ENCODE measurements at regions not wholly inside any gene's neighbourhood (a gene's known extent, or its start where the extent isn't known, plus 50 kb on each side); places are given as distances from the start of the nearest gene placed in this dataset.

DNA sequence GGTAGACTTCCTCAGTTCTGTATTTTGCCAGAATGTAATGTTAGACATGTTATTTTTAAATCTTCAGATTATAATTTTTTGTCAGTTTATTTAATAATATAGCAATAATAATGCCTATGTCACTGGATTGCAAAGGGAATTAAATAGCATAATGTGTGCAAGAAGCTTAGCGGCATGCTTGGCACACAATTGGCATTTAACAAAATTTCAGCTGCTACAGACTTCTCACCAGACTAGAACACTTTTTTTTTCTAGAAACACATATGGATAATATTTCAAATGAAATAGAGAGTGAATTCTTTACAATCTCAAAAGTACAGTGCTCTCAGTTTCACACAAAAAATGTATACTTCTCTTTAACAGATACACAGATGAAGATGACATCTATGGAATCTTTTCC is 757.4 kb downstream of the CDH11 start:
- no peaks in the 10 kb centered on the region for H3K4me1 ChIP-seq (ENCODE audit: control insufficient read depth, low read length)
- no peaks in the 10 kb centered on the region for H3K36me3 ChIP-seq (ENCODE audit: control insufficient read depth, low read length)
- no peak overlapping the region for H3K4me2 ChIP-seq (ENCODE audit: low read length)
- H3K27me3 ChIP-seq (ENCODE audit: control insufficient read depth, low read length): no peaks in the 10 kb centered on the region
- H3F3A ChIP-seq (ENCODE audit: control insufficient read depth, insufficient read depth): no peaks in the 10 kb centered on the region
- H3K79me2 ChIP-seq (ENCODE audit: control insufficient read depth, low read length): no peaks in the 10 kb centered on the region
- no peaks in the 10 kb centered on the region for H4K20me1 ChIP-seq (ENCODE audit: control insufficient read depth, insufficient read depth, low read depth, low read length)
- no peak overlapping the region for H3K4me3 ChIP-seq (ENCODE audit: low read length)
- no peak for TF ChIP-seq EZH2phosphoT487 (IDR thresholded peaks at IDR 0.05; ENCODE audit: borderline replicate concordance, low read length)
- TF ChIP-seq, protein P1, sequence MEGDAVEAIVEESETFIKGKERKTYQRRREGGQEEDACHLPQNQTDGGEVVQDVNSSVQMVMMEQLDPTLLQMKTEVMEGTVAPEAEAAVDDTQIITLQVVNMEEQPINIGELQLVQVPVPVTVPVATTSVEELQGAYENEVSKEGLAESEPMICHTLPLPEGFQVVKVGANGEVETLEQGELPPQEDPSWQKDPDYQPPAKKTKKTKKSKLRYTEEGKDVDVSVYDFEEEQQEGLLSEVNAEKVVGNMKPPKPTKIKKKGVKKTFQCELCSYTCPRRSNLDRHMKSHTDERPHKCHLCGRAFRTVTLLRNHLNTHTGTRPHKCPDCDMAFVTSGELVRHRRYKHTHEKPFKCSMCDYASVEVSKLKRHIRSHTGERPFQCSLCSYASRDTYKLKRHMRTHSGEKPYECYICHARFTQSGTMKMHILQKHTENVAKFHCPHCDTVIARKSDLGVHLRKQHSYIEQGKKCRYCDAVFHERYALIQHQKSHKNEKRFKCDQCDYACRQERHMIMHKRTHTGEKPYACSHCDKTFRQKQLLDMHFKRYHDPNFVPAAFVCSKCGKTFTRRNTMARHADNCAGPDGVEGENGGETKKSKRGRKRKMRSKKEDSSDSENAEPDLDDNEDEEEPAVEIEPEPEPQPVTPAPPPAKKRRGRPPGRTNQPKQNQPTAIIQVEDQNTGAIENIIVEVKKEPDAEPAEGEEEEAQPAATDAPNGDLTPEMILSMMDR (IDR thresholded peaks at IDR 0.05; ENCODE audit: low read depth, low read length, poor library complexity, severe bottlenecking): no peak
- H3K27ac ChIP-seq (ENCODE audit: low read depth, low read length): no peak overlapping the region
- H3K9me2 ChIP-seq (replicated peaks; ENCODE audit: control insufficient read depth, low read length): no peaks in the 10 kb centered on the region
- 0 out of 2 replicates have a peak, but pooled peaks cover 7% of the 10 kb centered on the region for H3K9me3 ChIP-seq (ENCODE audit: control insufficient read depth, insufficient read depth, low read length)

DNA sequence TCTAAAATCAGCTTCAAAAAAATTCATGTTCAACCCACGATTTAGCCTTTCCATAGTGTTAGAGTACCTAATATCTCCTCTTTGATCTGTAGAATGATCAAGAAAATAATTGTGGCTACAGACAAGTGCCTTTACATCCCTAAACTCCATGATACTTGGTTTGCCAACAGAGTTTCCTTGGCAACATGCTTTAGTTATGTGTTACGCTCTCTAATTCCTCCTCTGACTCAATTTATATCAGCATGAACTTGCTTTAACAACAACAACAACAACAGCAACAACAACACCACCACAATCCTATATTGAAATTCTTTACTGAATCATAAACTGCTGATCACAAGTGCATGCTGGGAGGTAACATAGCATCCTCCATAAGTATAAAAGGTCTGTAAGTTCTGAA is 757.8 kb downstream of the CDH11 start:
- Histone ChIP-seq H3K4me2 (ENCODE audit: low read length) (no peak overlapping the region), H3F3A (ENCODE audit: control insufficient read depth, insufficient read depth) (no peaks in the 10 kb centered on the region), H3K9me2 (replicated peaks; ENCODE audit: control insufficient read depth, low read length) (no peaks in the 10 kb centered on the region), H3K4me1 (ENCODE audit: control insufficient read depth, low read length) (no peaks in the 10 kb centered on the region), H3K4me3 (ENCODE audit: low read length) (no peak overlapping the region), H3K9me3 (ENCODE audit: control insufficient read depth, insufficient read depth, low read length) (0 out of 2 replicates have a peak, but pooled peaks cover 7% of the 10 kb centered on the region), H3K36me3 (ENCODE audit: control insufficient read depth, low read length) (no peaks in the 10 kb centered on the region), H3K27ac (ENCODE audit: low read depth, low read length) (no peak overlapping the region), H4K20me1 (ENCODE audit: control insufficient read depth, insufficient read depth, low read depth, low read length) (no peaks in the 10 kb centered on the region), H3K27me3 (ENCODE audit: control insufficient read depth, low read length) (no peaks in the 10 kb centered on the region), H3K79me2 (ENCODE audit: control insufficient read depth, low read length) (no peaks in the 10 kb centered on the region)
- TF ChIP-seq, protein P1 (IDR thresholded peaks at IDR 0.05; ENCODE audit: low read depth, low read length, poor library complexity, severe bottlenecking): no peak
- TF ChIP-seq EZH2phosphoT487 (IDR thresholded peaks at IDR 0.05; ENCODE audit: borderline replicate concordance, low read length): no peak

DNA sequence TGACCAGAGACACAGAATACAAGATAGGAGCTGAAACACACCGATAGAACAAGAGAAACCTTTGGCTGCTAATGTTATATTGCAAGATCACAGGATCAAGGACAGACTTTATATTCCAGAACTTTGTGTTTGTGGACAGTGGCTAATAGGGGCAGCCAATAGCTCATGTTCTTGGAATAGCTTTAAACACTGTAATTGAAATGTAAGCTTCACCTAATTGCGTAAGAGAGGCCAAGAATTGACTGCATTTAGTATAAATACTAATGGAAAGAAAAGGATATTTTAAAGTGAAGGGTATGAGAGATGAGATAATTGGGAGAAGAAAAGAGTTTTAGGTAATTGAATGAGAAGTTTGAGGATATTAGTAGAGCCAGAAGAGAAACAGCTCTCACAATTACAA is 758.8 kb downstream of the CDH11 start:
- Histone ChIP-seq H3K4me1 (ENCODE audit: control insufficient read depth, low read length) (no peaks in the 10 kb centered on the region), H3K36me3 (ENCODE audit: control insufficient read depth, low read length) (no peaks in the 10 kb centered on the region), H3K27ac (ENCODE audit: low read depth, low read length) (no peak overlapping the region), H3K9me3 (ENCODE audit: control insufficient read depth, insufficient read depth, low read length) (0 out of 2 replicates have a peak, but pooled peaks cover 7% of the 10 kb centered on the region), H3K27me3 (ENCODE audit: control insufficient read depth, low read length) (no peaks in the 10 kb centered on the region), H3K4me3 (ENCODE audit: low read length) (no peak overlapping the region), H4K20me1 (ENCODE audit: control insufficient read depth, insufficient read depth, low read depth, low read length) (no peaks in the 10 kb centered on the region), H3K4me2 (ENCODE audit: low read length) (no peak overlapping the region), H3K9me2 (replicated peaks; ENCODE audit: control insufficient read depth, low read length) (no peaks in the 10 kb centered on the region), H3F3A (ENCODE audit: control insufficient read depth, insufficient read depth) (no peaks in the 10 kb centered on the region), H3K79me2 (ENCODE audit: control insufficient read depth, low read length) (no peaks in the 10 kb centered on the region)
- TF ChIP-seq EZH2phosphoT487 (IDR thresholded peaks at IDR 0.05; ENCODE audit: borderline replicate concordance, low read length): no peak
- TF ChIP-seq, protein P1 (IDR thresholded peaks at IDR 0.05; ENCODE audit: low read depth, low read length, poor library complexity, severe bottlenecking): no peak

Data from DOHH2 (cell line).